Stimulated activated CD8-positive, alpha-beta memory T cell treated with anti-CD3 and anti-CD28 coated beads, Interleukin-2, amount 100 ng/mL, for 48 hours (primary cell): ENCODE measurements at regions not wholly inside any gene's neighbourhood (a gene's known extent, or its start where the extent isn't known, plus 50 kb on each side); places are given as distances from the start of the nearest gene placed in this dataset.
"Not testable (repeated sequence)": the region's sequence is repeated elsewhere in the genome, so short reads cannot be mapped to it uniquely, and the experiment has no call there.

Source experiments
- DNase-seq, 2 donors: peaks; one replicate each; pipeline ENCODE4 v3.0.0-alpha.2; 2020; ENCODE audit warnings: low read depth in 2 of 2

DNA sequence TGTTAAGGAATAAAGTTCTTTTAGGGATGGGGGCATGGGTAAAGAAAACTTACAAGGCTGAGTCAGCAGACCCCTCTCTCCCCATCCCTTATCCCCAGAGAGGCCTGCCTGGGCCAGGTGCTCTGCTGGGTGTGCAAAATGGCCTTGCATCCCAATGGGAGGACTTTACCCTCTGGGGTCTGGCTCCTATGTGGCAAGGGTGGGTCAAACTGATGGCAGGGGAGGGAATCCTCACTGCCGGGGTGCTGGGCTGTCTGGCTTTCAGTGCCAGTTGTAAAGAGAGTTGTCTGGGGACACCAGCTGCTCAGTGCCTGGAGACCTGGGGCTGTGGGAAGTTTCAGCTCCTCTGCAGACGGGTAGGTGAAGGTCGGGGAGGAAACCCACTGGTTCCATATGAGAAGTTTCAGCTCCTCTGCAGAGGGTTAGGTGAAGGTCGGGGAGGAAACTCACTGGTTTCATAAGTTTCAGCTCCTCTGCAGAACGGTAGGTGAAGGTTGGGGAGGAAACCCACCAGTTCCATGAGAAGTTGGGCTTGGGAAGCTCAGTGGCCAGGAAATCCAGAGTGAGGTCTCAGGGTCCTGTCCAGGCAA is 127.2 kb upstream of the PODXL start:
- DNase-seq: no peak

DNA sequence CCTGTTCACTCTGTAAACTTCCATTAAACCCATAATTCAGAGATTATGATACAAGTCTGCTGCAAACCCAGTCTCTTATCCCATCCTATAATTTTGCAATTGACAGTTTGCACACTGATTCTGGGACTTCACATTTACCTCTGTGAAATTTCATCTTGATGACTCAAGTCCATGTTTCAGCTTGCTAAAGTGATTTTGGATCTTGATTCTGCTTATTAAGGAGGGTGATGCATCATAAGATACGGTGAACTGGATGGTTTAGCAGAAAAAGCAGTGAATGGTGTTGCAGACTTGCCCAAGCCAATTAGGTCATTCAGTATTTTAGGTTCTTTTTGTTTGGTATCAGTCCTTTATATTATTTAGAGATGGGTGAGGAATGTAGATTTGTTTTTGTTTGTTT is 125.5 kb upstream of the PODXL start:
- DNase-seq: no peak

DNA sequence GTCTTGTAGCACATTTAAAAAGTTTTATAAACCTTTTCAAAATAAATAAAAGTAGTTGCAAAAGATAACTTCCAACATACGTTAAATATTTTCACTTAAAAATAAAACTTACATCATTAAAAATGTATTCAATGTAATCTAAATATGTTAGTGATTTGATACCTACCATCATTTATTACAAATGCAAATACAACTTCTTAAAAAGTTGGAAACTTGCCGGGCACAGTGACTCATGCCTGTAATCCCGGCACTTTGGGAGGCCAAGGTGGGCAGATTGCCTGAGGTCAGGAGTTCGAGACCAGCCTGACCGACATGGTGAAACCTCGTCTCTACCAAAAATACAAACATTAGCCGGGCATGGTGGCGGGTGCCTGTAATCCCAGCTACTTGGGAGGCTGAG is 122.6 kb upstream of the PODXL start:
- DNase-seq: not testable (repeated sequence)

DNA sequence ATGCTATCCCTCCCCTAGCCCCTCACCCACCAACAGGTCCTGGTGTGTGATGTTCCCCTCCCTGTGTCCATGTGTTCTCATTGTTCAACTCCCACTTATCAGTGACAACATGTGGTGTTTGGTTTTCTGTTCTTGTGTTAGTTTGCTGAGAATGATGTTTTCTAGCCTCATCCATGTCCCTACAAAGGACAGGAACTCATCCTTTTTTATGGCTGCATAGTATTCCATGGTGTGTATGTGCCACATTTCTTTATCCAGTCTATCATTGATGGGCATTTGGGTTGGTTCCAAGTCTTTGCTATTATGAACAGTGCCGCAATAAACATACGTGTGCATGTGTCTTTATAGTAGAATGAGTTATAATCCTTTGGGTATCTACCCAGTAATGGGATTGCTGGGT is 120.4 kb upstream of the PODXL start:
- not testable (repeated sequence) for DNase-seq

DNA sequence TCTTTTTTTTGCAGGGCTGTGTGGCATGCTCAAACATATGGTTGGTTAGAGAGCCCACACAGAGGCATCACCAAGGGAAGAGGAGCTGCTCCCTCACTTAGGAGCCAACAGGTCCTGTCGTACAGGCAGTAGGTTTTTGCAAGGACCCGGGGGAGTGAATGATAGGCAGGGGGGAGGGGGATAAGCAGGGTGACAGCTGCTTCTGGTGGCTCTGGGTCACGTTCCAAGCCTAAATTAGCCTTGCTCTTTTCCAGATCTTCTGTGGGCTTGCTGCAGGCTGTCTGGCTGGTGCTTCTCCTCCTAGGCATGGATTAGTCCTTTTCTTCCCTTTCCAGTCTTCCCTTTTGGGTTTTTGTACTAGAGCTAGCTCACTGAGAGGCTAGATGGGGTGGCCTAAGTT is 117.7 kb upstream of the PODXL start:
- no peak for DNase-seq

DNA sequence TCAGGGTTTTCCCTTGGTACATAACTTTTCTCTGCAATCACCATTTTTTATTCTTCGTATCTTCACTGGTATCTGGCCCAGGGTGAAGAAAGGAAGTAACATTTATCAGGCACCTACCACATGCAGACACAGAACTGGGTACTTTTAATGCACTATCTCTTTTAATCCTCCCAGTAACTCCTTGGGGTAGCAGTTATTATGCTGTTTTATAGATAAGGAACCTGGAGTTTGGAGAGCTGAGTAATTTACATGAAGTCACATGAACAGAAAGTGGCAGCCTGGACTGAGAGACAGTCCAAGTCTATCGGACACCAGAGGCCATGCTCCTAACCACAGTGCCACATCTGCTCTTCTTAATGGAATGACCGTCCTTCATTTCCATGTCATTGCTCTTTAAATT is 117.1 kb upstream of the PODXL start:
- no peak for DNase-seq

DNA sequence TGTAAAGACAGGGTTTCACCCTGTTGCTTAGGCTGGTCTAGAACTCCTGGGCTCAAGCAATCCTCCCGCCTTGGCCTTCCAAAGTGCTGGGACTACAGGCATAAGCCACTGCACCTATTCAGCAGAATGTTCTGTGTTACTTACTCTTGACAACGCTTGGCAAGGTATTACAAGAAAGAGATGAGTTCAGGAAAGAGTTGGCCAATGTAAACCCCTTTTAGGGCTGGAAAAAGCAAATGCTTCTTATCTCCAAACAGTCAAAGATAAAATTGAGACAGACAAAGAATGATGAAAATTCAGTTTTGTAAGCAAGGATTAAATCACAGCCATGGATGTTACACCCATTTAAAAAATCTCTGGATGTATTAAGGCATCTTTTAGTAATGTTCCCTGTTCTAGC is 114.0 kb upstream of the PODXL start:
- no peak for DNase-seq

DNA sequence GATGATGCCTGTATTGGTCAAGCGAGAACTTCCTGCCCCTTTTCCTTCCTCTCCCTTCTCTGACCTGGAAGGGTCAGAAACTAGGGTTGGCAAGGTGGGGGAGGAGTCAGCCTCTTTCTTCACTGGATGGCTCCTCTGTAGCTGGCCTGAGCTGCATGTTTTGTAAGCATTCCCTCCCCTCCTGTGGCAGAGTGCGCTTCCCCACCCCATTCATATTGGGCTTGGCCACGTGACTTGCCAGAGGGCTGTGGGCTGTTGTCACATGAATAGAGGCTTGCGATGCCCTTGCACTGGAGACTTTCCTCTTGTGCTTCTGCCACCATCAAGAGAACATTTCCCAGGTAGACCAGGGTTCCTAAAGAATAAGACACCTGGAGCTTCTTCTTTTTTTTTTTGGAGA is 111.3 kb upstream of the PODXL start:
- DNase-seq: no peak

DNA sequence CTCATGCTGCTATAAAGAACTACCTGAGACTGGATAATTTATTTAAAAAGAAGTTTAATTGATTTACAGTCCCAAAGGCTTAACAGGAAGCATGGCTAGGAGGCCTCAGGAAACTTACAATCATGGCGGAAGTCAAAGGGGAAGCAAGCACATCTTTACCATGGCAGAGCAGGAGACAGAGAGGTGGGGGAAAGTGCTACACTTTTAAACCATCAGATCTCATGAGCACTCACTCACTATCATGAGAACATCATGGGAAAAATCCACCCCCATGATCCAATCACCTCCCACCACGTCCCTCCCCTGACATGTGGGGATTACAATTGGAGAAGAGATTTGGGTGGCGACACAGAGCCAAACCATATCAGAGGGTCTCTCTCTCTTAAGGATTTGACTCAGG is 108.6 kb upstream of the PODXL start:
- DNase-seq: no peak

DNA sequence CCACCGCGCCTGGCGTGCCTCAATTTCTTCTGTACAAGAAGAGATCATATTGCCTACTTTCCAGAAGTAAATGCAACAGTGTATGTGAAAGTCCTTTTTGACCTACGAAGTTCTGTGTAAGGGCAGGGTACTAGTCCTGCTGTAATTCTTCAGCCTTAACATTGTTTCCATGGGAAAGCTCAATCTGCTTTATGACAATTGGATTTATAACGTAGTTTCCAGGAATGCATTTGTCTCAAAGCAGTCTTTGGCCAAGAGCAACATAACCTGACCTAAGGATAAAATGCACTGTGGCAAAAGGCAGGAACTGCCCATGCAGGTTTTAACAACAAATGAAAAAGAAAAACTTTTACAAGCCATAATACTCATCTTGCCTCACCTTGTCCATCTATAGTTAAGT is 108.1 kb upstream of the PODXL start:
- no peak for DNase-seq

DNA sequence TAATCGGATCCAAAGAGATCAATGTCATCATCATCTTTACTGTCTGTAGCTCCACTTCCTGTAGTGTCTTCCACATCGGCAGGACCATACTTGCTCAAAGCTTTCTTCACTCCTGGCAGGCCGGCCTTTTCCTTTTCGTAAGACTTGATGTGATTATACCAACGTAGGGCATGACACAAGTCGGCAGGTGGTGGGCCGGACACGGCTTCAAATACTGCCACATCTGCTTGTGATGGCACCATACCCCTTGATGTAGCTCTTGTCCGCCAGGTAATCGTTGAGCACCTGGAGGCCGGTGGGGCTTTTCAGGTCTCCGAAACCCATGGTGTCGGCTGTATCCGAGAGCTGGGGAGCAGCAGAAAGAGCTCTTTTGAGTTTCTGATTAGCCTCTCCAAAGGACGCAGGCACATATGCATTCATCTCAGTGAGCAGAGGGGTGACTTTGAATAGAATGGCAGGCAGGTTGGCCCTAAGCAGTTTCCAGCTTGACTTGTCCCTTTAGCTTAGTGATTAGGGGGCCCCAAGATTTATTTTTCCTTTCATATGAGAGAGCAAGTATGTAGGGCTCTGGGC is 106.0 kb upstream of the PODXL start:
- DNase-seq: not testable (repeated sequence)

DNA sequence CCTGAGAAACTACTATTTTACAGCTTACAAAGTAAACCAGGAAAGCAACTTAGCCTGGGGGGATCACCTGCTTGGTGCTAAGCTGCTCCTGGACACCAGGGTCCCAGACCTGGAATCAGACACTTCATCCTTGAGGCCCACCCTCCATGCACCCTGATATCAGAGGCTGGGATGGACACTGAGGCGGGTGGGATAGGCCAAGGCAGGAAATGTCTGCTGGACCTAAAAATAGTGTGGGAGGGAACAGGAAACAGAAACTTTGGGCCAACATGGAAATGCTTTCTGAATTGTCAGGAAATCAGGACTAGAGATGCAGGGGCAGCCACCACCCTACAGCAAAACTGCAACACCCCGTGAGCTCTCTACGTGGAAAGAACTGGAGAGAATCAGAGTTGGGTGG is 101.5 kb upstream of the PODXL start:
- DNase-seq: no peak

DNA sequence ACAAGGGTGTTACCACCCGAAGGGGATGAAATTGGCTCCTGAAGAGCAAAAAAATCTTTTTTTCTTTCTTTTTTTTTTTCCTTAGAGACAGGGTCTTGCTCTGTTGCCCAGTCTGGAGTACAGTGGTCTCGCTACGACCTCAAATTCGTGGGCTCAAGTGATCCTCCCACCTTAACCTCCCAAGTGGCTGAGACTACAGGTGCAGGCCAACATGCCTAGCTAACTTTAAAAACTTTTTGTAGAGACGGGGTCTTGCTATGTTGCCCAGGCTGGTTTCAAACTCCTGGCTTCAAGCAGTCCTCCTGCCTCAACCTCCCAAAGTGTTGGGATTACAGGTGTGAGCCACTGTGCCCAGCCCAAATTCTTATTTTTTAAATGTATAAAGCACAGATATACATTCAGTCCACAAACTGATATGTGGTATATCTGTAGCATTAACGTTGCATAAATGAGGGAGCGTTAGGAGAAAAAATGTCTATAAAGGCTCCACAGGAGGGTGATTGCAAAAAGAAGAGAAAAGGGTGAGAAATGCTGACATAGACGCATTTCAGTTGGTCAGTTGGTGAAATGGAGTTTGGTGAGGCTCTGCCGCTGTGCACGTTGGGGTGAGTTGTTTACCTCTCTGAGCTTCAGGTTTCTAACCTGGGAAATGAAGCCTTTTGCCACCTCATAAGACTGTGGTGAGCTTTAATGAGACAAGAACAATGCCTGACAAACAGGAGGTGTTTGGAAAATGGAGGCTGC is 100.7 kb upstream of the PODXL start:
- no peak for DNase-seq

DNA sequence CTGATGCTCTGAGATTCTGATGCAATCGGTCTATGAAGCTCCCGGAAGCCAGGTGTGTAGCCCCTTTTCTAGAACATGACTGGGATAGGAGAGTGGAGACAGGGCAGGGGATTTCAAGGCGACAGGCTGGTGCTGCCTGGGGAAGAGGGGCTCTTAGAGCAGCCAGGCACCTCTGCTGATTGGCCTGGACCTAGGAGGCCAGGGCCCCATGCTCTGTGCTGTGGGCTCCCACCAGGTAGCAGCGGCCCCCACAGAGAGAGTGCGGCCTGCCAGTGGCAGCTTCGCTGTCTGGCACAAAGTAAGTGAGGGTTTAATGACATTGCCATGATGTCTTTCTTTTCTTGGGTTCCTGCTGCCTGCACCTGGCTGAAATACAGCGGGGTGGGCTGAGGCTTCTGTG is 99.4 kb upstream of the PODXL start:
- DNase-seq: no peak

DNA sequence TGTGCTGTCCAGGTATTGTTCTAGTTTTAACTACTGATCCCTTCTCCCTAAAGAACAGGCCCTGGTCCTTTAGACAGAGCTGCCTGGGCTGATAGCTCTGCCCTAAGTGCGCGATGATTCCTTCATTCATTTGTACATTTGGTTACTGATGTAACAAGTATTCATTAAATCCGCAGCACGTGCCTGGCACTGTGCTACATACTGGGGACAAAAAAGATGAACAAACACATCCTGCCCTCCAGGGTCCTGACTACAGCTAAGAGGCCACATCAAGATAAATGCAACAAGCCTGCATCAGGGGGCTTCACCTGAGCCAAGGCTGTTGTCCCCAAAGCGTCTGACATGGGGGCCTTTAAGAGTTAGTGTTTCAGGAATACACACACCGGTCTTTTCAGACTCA is 99.0 kb upstream of the PODXL start:
- no peak for DNase-seq

DNA sequence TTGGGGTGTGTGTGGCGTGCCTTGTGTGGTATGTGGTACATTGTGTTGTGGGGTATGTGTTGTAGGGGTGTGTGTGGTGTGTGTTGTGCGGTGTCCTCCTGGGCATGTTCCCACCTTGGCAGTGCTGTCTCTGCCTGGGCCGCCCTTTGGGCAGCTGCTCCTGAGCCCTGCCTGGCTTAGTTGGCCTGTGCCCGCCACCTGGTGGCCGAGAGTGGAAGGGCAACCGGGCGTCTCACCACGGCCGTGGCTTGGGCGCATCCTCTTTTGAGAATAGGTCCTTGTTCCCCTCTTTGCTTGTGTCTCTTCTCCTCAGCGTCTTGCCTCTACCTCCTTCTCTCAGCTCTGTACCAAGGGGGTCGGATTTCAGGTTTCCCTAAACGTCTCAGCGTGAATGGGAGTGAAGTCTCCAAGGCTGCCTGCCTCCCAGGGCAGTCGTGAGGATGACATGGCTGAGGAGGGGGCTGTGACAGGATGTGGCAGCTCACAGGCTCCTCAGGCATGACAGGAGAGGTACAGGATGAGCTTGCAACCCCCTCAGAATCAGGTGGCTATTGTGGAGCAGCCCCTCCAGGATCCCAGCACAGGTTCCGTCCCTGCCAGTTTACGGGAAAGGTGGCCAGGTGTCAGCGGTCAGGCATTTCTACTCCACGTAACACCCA is 98.4 kb upstream of the PODXL start:
- peak; percentile 74 to 82 for DNase-seq

DNA sequence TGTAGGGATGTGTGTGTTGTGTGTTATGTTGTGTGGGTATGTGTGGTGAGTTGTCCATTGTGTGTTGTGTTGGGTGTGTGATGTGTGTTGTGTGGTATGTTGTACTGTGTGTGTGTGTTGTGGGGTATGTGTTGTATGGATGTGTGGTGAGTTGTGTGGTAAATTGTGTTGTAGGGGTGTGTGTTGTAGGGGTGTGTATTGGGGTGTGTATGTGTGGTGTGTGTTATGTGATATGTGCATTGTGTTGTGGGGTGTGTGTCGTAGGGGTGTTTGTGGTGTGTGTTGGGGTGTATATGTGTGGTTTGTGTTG is 97.8 kb upstream of the PODXL start:
- no peak for DNase-seq

DNA sequence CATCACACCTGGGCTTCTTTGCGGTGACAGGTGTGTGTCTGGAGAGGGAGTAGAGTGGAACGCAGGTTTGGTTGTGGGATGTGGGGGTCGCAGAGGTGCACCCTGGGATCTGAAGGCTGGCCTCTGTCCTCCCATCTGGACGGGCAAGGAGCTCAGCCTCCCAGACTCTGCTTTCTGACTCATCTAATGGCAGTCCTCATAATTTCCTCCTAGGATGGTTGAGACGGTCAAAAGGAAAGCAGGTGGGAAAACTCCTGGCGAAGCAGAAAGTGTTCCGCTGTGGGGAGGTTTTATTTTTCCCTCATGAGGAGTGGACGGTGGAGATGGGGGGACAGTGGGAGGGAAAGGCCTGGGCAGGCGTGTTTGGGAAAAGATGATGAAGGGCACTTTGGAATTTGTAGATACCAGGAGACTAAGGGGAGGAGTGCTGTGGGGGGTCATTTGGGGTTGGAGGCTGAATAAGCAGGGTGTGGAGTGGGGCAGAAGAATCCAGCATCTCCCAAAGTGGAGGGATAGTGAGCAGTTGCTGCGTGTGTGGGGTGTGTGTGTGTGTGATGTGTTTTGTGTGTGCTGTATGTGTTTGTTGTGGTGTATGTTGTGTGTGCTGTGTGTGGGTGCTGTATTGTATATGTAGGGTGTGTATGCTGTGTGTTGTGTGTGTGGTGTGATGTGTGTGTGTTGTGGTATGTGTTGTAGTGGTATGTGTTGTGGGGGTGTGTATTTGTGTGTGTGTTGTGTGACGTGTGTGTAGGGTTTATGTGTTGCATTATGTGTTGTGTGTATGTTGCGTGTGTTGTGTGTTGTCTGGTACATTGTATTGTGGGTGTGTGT is 97.2 kb upstream of the PODXL start:
- no peak for DNase-seq

DNA sequence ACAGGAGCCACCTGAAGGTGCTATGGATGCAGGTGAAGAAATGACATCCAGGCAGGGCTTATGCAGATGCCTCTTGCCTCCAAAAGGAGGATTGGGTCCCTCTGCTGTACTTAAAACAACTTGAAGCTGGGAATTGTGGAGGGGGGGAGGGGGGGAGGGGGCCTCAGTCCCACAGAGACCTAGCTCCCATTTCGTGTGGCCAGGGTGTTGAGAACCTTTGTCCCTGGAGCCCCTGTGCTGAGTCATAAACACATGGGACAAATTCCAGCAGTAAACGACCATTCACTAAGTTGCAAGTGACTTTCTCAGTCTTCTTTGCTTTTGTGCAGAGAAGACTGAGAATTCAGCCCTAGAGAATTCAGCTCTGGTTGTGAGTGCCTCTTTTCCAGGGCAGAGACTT is 96.5 kb upstream of the PODXL start:
- no peak for DNase-seq

DNA sequence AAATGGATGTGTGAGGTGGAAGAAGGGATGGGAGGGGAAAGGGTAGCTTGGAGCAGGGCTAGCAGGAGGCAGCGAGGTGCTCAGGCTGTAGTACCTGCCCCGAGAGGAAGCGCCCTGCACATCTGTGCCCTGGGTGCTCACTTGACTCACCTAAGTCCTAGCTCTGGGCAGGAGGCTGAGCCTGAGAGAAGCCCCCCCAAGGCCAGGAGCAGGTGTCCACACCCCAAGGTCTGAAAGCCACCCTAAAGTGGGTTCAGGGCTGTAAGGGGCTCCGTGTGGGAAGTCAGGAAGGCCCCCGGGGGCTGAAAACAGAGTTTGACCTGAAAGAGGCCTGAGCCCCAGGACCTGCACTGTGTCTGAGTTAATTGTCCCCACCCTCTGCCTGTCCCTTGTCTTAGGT is 95.8 kb upstream of the PODXL start:
- no peak for DNase-seq

DNA sequence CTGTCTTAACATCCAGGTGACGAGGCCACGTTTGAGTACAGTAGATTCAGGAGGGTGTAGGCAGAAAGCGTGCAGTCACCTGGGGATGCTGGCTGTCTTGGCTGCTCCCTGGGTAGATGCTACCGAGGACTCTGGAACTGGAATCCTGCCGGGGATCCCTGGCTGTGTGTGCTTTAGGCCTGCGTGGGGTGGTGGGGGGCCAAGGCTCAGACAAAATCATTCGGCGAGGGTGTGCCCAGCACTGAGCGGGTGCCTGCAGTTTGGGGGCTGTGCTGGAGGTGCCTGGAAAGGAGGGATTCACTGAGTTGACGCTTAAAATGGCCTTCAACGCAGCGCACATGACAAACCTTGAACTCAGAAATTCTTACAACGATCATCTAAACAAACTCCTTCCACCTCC is 93.5 kb upstream of the PODXL start:
- DNase-seq: no peak

DNA sequence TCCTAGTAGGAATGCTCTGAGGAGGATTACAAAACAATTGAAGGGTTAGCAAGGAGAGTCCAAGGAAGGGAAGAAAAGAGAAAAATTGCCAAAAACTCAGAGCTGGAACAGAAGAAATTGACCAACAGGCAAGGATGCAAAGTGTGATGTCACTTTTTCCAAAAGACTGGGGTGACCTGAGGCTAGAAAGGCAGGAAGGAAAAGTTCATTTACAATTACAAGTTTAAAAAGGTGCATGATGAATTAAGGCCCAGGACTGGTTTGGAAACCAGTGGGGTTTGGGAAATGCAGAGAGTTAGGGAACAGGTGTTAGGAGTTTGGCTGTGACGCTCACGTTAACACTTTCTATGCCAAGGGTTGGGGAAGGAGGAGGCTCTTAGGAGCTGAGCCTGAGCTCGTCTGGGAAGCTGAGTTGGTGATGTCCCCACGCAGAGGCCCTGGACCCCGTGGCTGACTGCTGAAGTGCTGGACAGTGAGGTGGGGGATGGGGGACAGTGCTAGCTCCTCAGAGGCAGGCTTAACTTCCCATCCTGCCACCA is 92.6 kb upstream of the PODXL start:
- no peak for DNase-seq
